Dendritic cell treated with granulocyte-macrophage colony-stimulating factor and Interleukin-4, amounts not matched to agents 40 ng/mL and 50 ng/mL, for 4 days (primary cell): ENCODE measurements at regions not wholly inside any gene's neighbourhood (a gene's known extent, or its start where the extent isn't known, plus 50 kb on each side); places are given as distances from the start of the nearest gene placed in this dataset.

Experiments
- H3K27ac Mint-ChIP-seq: one replicate; pipeline ENCODE4 v1.8.0; 2022; ENCODE audit warnings: mild to moderate bottlenecking, mixed read lengths
- H3K27me3 Mint-ChIP-seq: one replicate; pipeline ENCODE4 v1.8.0; 2022; ENCODE audit warnings: mild to moderate bottlenecking, mixed read lengths
- H3K36me3 Mint-ChIP-seq: one replicate; pipeline ENCODE4 v1.8.0; 2022; ENCODE audit warnings: low read depth, mixed read lengths
- H3K4me1 Mint-ChIP-seq: one replicate; pipeline ENCODE4 v1.8.0; 2022; ENCODE audit warnings: low read depth, mixed read lengths
- H3K4me3 Mint-ChIP-seq: one replicate; pipeline ENCODE4 v1.8.0; 2022; ENCODE audit warnings: mild to moderate bottlenecking, moderate library complexity, mixed read lengths
- H3K9me3 Mint-ChIP-seq: one replicate; pipeline ENCODE4 v1.8.0; 2022; ENCODE audit warnings: mixed read lengths
- intact Hi-C: fragments of 100-400 bp; cut with micrococcal nuclease; formaldehyde crosslinking; loops from one replicate; pipeline ENCODE4 v1.15.0; 2022

DNA sequence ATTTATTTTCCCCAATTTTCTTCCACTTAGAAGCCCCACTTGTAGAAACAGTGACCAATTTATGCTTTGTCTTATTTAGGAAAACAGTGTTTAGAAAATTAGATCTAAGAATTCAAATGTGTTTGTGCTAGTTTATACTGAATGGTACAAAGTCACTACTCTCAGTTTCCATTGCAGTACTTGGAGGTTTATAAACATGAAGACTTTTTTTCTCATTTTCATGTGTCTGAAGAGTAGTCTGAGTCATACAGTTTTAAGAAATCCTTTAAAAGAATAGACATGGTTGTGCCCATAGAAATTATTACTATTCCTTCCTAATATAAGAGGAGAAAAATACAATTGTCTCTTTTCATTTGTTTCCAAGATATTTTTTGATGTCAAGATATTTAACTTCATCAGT, 458.7 kb downstream of the NAF1 start:
- H3K27me3 Mint-ChIP-seq = no peaks in the 10 kb centered on the region
- peaks cover 40% of the 10 kb centered on the region for H3K9me3 Mint-ChIP-seq
- H3K4me1 Mint-ChIP-seq = no peaks in the 10 kb centered on the region

DNA sequence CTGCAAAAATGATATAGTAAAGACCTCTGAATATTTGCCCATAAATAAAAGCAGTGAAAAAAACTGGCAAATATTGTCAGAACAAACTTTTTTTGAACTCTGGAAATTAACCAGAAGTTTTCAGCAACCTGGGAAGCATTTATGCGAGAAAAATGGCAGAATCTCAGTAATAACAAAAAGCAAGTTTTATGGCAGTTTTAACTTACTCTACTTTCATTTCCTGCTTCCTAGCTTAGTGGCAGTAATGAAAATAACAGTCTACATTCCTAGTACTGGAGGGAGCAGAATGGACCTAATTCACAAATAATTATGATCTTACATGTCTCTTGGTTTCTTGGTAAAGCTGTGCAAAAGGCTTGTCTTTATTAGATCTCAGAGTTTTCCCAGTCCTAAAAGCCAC, 460.1 kb downstream of the NAF1 start:
- H3K4me1 Mint-ChIP-seq = no peaks in the 10 kb centered on the region
- H3K27ac Mint-ChIP-seq = no peak overlapping the region
- intact Hi-C loops = no loop called here
- no peak overlapping the region for H3K4me3 Mint-ChIP-seq
- H3K36me3 Mint-ChIP-seq = no peaks in the 10 kb centered on the region
- no peaks in the 10 kb centered on the region for H3K27me3 Mint-ChIP-seq
- peaks cover 27% of the 10 kb centered on the region for H3K9me3 Mint-ChIP-seq

More for the DNA sequence above, 458.7 kb downstream of the NAF1 start:
- no peaks in the 10 kb centered on the region for H3K36me3 Mint-ChIP-seq
- H3K4me3 Mint-ChIP-seq = no peak overlapping the region
- H3K27ac Mint-ChIP-seq = no peak overlapping the region
- intact Hi-C loops = no loop called here

DNA sequence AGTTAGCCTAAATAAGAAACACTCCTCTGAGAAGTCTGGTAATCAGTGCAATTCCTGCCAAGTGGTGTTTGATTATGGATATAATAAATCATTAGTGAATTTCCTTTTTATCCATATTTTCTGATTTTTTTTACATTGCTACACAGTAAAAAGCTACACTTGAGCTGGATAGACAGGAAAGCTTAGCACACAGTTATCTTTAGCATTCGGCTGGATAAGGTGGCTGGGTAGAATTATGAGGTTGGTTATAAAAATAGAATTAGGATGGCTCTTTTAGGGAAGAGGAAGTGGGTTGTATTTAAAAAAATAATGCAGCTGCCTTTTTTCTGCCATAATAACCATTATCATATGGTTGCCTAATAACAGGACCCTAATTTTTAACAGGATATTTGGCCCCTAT, 460.6 kb downstream of the NAF1 start:
- Mint-ChIP-seq H3K9me3 (peaks cover 21% of the 10 kb centered on the region), H3K4me3 (no peak overlapping the region), H3K27me3 (no peaks in the 10 kb centered on the region), H3K4me1 (no peaks in the 10 kb centered on the region), H3K27ac (no peak overlapping the region), H3K36me3 (no peaks in the 10 kb centered on the region)
- intact Hi-C loops = no loop called here

DNA sequence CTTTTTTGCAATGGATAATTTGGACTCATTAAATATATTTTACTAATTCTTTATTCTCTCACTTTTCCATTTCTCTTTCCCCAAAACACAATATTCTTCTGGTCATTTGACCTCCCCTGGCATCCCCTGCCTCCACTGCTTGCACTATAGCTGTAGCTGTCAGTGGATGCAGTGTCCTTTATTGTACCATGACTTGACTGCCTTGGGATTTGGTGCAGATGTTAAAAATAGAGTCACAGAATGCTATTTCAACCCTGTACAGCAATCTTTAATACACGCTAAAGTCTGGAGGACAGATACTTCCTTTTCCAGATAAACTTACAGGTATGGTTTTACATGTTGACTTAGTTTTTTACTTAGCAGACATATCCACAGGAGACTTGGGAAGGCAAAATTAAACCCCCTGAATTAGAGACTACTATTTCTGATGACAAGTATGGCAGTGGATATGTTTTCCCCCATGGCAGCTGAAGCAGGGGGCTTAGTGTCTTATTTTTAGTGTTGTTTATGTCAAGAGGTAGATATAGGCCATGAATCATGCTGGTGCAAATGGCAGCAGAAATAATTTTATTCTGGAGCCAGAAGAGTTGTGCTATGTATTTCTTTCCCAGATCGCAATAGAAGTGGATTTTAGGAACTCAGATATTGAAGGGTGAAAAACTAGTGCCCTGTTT, 461.4 kb downstream of the NAF1 start:
- Mint-ChIP-seq H3K27me3 (no peaks in the 10 kb centered on the region), H3K4me3 (no peak overlapping the region), H3K36me3 (no peaks in the 10 kb centered on the region), H3K4me1 (no peaks in the 10 kb centered on the region), H3K9me3 (peaks cover 14% of the 10 kb centered on the region), H3K27ac (no peak overlapping the region)
- intact Hi-C loops = no loop called here

DNA sequence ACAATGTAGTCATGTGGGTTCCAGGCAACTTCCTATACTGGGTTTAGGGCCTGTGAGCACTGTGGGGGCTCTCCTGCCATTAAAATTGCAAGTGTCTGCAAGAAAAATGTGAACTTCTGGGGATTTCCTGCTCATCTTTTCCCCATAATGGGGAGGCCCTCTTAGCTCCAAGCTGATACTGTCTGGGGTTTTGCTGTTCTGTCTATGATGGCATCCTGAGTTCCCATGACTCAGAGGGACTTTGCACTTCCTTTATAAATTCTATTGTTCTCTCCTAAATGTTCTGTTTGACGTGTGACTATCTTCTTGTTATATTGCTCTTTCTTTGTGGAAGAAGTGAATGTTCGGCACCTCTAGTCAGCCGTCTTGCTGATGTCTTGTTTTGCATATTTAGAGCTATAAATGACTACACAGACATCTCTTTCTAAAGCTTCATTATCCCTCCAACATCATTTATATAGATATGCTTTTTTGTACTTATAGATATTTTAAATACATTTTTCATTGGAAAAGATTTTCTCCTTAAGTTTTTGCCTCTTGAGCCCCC, 465.8 kb downstream of the NAF1 start:
- H3K27ac Mint-ChIP-seq = no peak overlapping the region
- intact Hi-C loops = no loop called here

DNA sequence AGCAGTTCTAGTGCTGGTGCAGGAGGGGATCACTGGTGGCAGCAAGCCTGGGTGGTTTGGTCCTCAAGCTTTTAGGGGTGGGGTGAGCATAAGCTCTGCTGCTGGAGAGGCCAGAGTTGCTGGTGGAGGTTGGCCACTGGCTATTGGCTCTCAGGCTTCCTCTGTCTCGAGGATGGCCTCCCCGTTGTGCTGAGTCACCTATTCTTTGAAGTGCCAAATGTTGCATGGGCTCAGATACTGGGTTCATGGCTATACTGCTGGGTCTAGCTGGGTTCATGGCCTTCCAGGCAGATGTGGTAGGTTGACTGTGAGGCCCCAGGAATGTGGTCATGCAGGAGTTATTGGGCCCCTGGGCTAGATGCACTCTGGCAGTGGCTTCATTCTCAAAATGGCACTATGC, 466.3 kb downstream of the NAF1 start:
- Mint-ChIP-seq H3K27me3 (no peaks in the 10 kb centered on the region), H3K4me3 (no peak overlapping the region), H3K4me1 (no peaks in the 10 kb centered on the region), H3K36me3 (no peaks in the 10 kb centered on the region), H3K27ac (no peak overlapping the region), H3K9me3 (peaks cover 11% of the 10 kb centered on the region)
- intact Hi-C loops = no loop called here

More for the DNA sequence above, 465.8 kb downstream of the NAF1 start:
- H3K4me3 Mint-ChIP-seq = no peak overlapping the region
- H3K9me3 Mint-ChIP-seq = peaks cover 11% of the 10 kb centered on the region
- no peaks in the 10 kb centered on the region for H3K36me3 Mint-ChIP-seq
- H3K27me3 Mint-ChIP-seq = no peaks in the 10 kb centered on the region
- no peaks in the 10 kb centered on the region for H3K4me1 Mint-ChIP-seq

DNA sequence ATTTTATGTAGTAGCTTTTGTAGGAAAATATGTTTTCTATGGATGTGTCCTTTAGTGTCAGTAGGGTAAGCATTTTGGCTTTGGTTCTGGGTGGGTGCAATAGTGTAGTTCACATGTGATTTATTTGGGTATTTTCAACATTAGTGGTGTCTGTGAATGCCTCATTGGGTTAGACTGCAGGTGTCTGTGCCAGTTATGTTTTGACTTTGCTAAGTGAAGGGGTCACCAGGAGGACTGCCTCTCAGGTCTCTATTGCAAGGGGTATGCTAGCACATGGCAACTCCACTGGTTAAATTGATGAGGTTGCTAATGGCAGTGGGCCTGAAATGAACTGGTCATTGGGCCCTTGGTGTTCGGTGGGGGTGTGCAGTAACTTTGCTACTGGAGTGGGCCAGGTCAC, 467.1 kb downstream of the NAF1 start:
- Mint-ChIP-seq H3K4me3 (no peak overlapping the region), H3K27ac (no peak overlapping the region), H3K27me3 (no peaks in the 10 kb centered on the region), H3K36me3 (no peaks in the 10 kb centered on the region), H3K4me1 (no peaks in the 10 kb centered on the region), H3K9me3 (peaks cover 11% of the 10 kb centered on the region)
- intact Hi-C loops = no loop called here

DNA sequence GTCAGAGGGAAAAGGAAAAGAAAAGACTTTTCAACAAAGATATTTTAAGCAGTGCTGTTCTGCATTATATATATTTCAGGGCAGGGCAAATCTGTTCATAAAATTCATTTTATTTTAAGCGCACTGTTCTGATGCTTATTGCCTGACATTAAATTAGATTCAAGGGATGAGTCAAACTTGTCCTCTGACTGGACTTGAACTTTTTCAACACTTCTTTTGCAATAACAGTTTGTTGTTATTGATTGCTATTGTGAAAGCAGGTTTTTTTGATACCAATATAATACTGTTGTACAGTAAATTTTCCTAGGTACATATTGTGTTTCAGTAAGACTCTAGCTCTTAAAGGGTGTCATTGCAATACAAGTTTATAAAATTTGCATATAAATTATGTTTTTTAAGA, 481.3 kb downstream of the NAF1 start:
- H3K9me3 Mint-ChIP-seq = no peaks in the 10 kb centered on the region
- no peaks in the 10 kb centered on the region for H3K27me3 Mint-ChIP-seq

DNA sequence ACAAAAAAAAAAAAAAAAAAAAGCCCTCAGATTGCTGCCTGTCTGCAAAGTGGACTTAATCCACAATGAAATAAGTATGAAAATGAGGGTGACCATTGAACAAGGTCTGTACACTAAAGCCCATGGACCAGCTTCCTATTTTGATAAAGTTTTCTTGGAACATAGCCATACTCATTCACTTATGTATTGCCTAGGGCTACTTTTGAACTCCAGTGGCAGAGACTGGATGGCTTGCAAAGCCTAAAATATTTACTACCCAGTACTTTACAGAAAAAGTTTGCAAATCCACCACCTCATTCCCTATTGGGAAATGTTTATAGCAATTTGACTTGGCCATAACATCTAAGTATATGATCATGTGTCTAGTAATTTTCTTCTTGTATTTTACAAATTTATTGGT, 481.7 kb downstream of the NAF1 start:
- intact Hi-C loops = no loop called here
- Mint-ChIP-seq H3K36me3 (no peaks in the 10 kb centered on the region), H3K4me3 (no peak overlapping the region), H3K27me3 (no peaks in the 10 kb centered on the region), H3K27ac (no peak overlapping the region), H3K4me1 (no peaks in the 10 kb centered on the region), H3K9me3 (no peaks in the 10 kb centered on the region)

More for the DNA sequence above, 481.3 kb downstream of the NAF1 start:
- H3K27ac Mint-ChIP-seq = no peak overlapping the region
- intact Hi-C loops = no loop called here
- H3K36me3 Mint-ChIP-seq = no peaks in the 10 kb centered on the region
- no peaks in the 10 kb centered on the region for H3K4me1 Mint-ChIP-seq
- no peak overlapping the region for H3K4me3 Mint-ChIP-seq

DNA sequence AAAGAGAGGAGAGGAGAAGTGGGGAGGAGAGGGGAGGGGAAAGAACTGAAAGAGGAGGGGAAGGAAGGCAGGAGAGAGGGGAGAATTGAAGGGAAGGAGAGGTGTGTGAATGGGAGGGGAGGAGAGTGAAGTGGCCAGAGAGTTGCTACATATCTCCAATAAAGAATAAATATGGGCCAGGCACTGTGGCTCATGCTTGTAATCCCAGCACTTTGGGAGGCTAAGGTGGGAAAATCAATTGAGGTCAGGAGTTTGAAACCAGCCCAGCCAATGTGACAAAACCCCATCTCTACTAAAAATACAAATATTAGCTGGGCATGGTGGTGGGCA, 482.4 kb downstream of the NAF1 start:
- no peaks in the 10 kb centered on the region for H3K27me3 Mint-ChIP-seq
- no peak overlapping the region for H3K27ac Mint-ChIP-seq
- H3K36me3 Mint-ChIP-seq = no peaks in the 10 kb centered on the region
- peaks cover 3% of the 10 kb centered on the region for H3K9me3 Mint-ChIP-seq
- intact Hi-C loops = no loop called here
- H3K4me1 Mint-ChIP-seq = no peaks in the 10 kb centered on the region
- no peak overlapping the region for H3K4me3 Mint-ChIP-seq

DNA sequence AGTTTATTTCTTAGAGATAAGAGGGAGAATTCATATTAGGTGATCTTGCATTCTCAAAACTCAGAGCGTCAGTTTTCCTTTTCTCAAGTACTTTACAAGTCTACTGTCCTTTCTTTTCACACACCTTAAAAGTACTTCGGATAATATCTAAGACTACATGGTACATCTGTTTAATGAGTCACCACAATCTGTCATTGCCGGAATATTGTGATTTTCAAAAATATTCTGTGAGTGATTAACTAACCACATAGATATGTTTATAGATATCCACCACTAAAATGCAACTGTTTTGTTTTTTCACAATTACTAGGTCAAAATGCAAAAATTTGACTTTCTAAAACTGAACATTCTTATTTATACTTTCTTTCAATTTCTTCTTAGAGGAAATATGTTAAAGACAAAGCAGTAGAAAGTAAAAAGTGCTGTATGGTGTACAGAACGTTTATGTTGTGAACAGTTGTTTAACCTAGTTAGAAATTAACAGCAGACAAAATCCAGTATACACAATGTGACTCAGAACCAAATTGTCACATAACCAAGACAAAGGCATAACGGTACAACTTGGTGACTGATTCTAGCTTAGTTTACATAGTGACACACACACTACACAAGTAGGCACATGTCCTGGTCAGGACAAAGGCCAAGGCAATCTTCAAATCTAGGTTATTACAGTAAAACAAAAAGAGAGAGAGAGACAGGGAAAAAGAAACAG, 482.9 kb downstream of the NAF1 start:
- Mint-ChIP-seq H3K27me3 (no peaks in the 10 kb centered on the region), H3K4me1 (no peaks in the 10 kb centered on the region), H3K27ac (no peak overlapping the region), H3K4me3 (no peak overlapping the region), H3K9me3 (peaks cover 8% of the 10 kb centered on the region), H3K36me3 (no peaks in the 10 kb centered on the region)
- intact Hi-C loops = no loop called here

DNA sequence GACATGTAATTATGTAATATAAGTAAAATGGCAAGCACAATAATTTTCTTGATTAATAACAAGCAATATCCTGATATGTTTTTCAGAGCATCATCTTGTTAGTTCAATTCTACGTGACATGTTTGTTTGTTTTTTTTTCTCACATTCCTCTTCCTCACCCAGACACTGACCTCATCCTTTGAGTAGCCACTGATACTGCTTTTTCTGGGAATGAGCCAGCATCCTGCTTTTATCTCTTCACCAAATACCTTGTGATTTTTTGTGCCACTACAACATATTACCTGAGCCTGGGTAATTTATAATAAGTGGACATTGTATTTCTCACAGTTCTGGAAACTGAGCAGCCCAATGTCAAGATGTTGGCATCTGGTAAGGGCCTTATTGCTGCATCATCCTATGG, 484.0 kb downstream of the NAF1 start:
- H3K27ac Mint-ChIP-seq = no peak overlapping the region
- H3K9me3 Mint-ChIP-seq = peaks cover 19% of the 10 kb centered on the region
- no peaks in the 10 kb centered on the region for H3K36me3 Mint-ChIP-seq
- no peaks in the 10 kb centered on the region for H3K27me3 Mint-ChIP-seq
- no peak overlapping the region for H3K4me3 Mint-ChIP-seq
- intact Hi-C loops = no loop called here
- no peaks in the 10 kb centered on the region for H3K4me1 Mint-ChIP-seq

DNA sequence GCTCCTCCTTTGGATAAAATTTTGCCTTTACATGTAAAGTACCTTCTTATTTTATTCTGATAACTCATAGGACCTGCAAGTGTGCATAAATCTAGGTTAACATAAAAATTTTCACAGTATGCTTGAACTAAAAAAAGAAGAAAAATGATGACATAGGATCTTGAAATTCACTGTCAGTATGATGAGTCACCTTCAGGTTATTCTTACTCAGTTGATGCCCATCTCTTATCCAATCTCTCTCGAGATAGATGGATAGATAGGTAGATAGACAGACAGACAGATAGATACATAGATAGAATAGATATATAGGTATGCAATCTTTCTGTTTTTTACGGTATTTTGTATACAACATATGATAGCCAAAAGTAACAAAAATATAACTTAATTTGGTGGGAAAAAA, 485.5 kb downstream of the NAF1 start:
- Mint-ChIP-seq H3K27me3 (no peaks in the 10 kb centered on the region), H3K4me3 (no peak overlapping the region), H3K27ac (no peak overlapping the region), H3K4me1 (no peaks in the 10 kb centered on the region), H3K36me3 (no peaks in the 10 kb centered on the region), H3K9me3 (peaks cover 27% of the 10 kb centered on the region)
- intact Hi-C loops = no loop called here

DNA sequence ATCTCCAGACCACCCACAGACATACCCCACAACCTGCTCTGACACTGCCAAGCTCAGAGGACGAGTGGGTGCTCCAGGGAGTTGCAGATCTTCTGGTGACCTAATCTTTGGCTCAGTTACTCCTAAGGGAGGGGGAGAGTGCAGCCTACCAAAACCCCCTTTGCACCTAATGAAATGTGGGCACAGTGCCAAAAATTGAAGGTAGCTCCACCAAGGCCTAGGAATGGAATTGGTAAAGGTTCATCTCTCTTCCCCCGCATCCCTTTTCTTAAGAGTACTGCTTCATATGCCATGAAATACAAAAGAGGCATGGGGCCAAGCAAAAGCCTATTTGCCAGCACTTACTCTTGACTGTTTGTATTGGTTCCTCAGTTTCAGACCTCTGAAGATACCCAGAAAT, 491.0 kb downstream of the NAF1 start:
- no peak overlapping the region for H3K4me3 Mint-ChIP-seq
- intact Hi-C loops = no loop called here
- no peaks in the 10 kb centered on the region for H3K27me3 Mint-ChIP-seq
- no peak overlapping the region for H3K27ac Mint-ChIP-seq
- H3K4me1 Mint-ChIP-seq = no peaks in the 10 kb centered on the region
- no peaks in the 10 kb centered on the region for H3K36me3 Mint-ChIP-seq
- peaks cover 42% of the 10 kb centered on the region for H3K9me3 Mint-ChIP-seq

DNA sequence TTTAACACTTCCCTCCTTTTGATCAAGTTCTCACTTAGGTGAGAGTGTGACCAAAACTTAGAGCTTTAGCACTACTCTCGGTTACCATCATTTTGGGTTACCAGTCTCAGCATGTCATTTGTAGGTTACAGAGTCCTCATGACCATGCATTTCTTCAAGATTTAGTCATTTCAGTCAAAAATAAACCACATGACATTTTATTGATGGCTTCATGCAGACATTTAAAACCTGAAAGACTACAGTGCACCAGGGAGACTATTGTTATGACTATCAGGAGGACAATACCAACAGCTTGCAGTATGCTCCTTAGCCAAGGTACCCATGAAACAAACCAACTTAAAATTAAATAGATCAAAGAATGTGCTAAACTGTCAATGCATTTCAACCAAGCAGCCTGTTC, 498.1 kb upstream of the FSTL5 start:
- no peaks in the 10 kb centered on the region for H3K27me3 Mint-ChIP-seq
- peaks cover 24% of the 10 kb centered on the region for H3K9me3 Mint-ChIP-seq
- no peaks in the 10 kb centered on the region for H3K36me3 Mint-ChIP-seq
- H3K4me3 Mint-ChIP-seq = no peak overlapping the region
- no peaks in the 10 kb centered on the region for H3K4me1 Mint-ChIP-seq
- no peak overlapping the region for H3K27ac Mint-ChIP-seq
- intact Hi-C loops = no loop called here
